ENCODE measurements at regions not wholly inside any gene's neighbourhood (a gene's known extent, or its start where the extent isn't known, plus 50 kb on each side); places are given as distances from the start of the nearest gene placed in this dataset.

GRCh38 chr2:82657106-82657505 is 1802.0 kb downstream of the SUCLG1 start:
- Histone ChIP-seq H3K27ac (no peak overlapping the region), H3K4me3 (no peak overlapping the region), H3K27me3 (no peaks in the 10 kb centered on the region), H3K4me1 (no peaks in the 10 kb centered on the region), H3K36me3 (no peaks in the 10 kb centered on the region), H3K9me3 (no peaks in the 10 kb centered on the region)
- intact Hi-C loops (cut with DNase I; ENCODE audit: low total_unique reads): no loop called here
- TF ChIP-seq CTCF (IDR thresholded peaks at IDR 0.05) (no peak), POLR2A (IDR thresholded peaks at IDR 0.05) (no peak), POLR2AphosphoS5 (IDR thresholded peaks at IDR 0.05) (no peak)
- no peak for DNase-seq (ENCODE audit: low spot score in 2 of 2)

GRCh38 chr2:82656420-82656819 is 1802.7 kb downstream of the SUCLG1 start:
- H3K27me3 ChIP-seq: no peaks in the 10 kb centered on the region
- H3K4me3 ChIP-seq: no peak overlapping the region
- H3K4me1 ChIP-seq: no peaks in the 10 kb centered on the region
- H3K27ac ChIP-seq: no peak overlapping the region
- no peak for DNase-seq (ENCODE audit: low spot score in 2 of 2)
- TF ChIP-seq POLR2AphosphoS5 (IDR thresholded peaks at IDR 0.05) (no peak), POLR2A (IDR thresholded peaks at IDR 0.05) (no peak), CTCF (IDR thresholded peaks at IDR 0.05) (no peak)
- H3K9me3 ChIP-seq: no peaks in the 10 kb centered on the region
- intact Hi-C loops (cut with DNase I; ENCODE audit: low total_unique reads): no loop called here
- no peaks in the 10 kb centered on the region for H3K36me3 ChIP-seq

GRCh38 chr2:82652117-82652516 is 1807.0 kb downstream of the SUCLG1 start:
- H3K27ac ChIP-seq: no peak overlapping the region
- no peak overlapping the region for H3K4me3 ChIP-seq
- no peak for DNase-seq (ENCODE audit: low spot score in 2 of 2)
- H3K27me3 ChIP-seq: no peaks in the 10 kb centered on the region
- H3K9me3 ChIP-seq: no peaks in the 10 kb centered on the region
- intact Hi-C loops (cut with DNase I; ENCODE audit: low total_unique reads): no loop called here
- TF ChIP-seq POLR2AphosphoS5 (IDR thresholded peaks at IDR 0.05) (no peak), CTCF (IDR thresholded peaks at IDR 0.05) (no peak), POLR2A (IDR thresholded peaks at IDR 0.05) (no peak)
- H3K4me1 ChIP-seq: no peaks in the 10 kb centered on the region
- H3K36me3 ChIP-seq: no peaks in the 10 kb centered on the region

GRCh38 chr2:82650038-82650437 is 1809.0 kb downstream of the SUCLG1 start:
- no peak for TF ChIP-seq POLR2AphosphoS5 (IDR thresholded peaks at IDR 0.05)
- no peak for TF ChIP-seq POLR2A (IDR thresholded peaks at IDR 0.05)
- no peak for TF ChIP-seq CTCF (IDR thresholded peaks at IDR 0.05)
- DNase-seq (ENCODE audit: low spot score in 2 of 2): no peak
- H3K27ac ChIP-seq: no peak overlapping the region

GRCh38 chr2:82641598-82642180 is 1817.4 kb downstream of the SUCLG1 start:
- H3K36me3 ChIP-seq: no peaks in the 10 kb centered on the region
- intact Hi-C loops (cut with DNase I; ENCODE audit: low total_unique reads): no loop called here
- H3K4me1 ChIP-seq: no peaks in the 10 kb centered on the region
- peaks cover 0 to 5% of the 10 kb centered on the region in 2 donors for H3K9me3 ChIP-seq
- H3K27me3 ChIP-seq: no peaks in the 10 kb centered on the region
- H3K4me3 ChIP-seq: no peak overlapping the region
- TF ChIP-seq POLR2A (IDR thresholded peaks at IDR 0.05) (no peak), CTCF (IDR thresholded peaks at IDR 0.05) (no peak), POLR2AphosphoS5 (IDR thresholded peaks at IDR 0.05) (no peak)
- DNase-seq (ENCODE audit: low spot score in 2 of 2): no peak
- no peak overlapping the region for H3K27ac ChIP-seq

More at GRCh38 chr2:82650038-82650437, 1809.0 kb downstream of the SUCLG1 start:
- no peak overlapping the region for H3K4me3 ChIP-seq
- intact Hi-C loops (cut with DNase I; ENCODE audit: low total_unique reads): no loop called here
- no peaks in the 10 kb centered on the region for H3K9me3 ChIP-seq
- no peaks in the 10 kb centered on the region for H3K27me3 ChIP-seq
- H3K4me1 ChIP-seq: no peaks in the 10 kb centered on the region
- H3K36me3 ChIP-seq: no peaks in the 10 kb centered on the region

Measured in breast epithelium (tissue), 4 donors.